ENCODE measurements at regions not wholly inside any gene's neighbourhood (a gene's known extent, or its start where the extent isn't known, plus 50 kb on each side); places are given as distances from the start of the nearest gene placed in this dataset.
"Not testable (repeated sequence)": the region's sequence is repeated elsewhere in the genome, so short reads cannot be mapped to it uniquely, and the experiment has no call there.

DNA sequence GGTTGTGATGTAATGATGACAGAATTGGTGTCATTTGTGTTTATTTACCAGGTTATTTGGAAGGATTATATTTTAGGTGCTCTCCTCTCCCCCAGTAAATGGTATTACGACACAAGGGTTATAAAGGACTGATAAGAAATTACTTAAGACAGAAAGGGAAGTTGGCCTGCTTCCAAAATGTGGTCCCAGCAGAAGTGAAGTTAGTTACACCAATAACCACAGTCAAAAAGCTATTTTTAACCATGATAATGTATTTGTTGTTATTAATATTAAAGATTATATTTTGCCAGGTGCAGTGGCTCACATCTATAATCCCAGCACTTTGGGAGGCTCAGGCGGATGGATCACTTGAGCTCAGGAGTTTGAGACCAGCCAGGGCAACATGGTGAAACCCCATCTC lies 92.5 kb downstream of the SYT15B start:
- not testable (repeated sequence) for TF ChIP-seq CTCF (IDR thresholded peaks at IDR 0.05 in 4 of 5, conservative IDR thresholded peaks at IDR 0.05 in 1 of 5); POLR2A (IDR thresholded peaks at IDR 0.05)
